K562 (cell line): ENCODE measurements at regions not wholly inside any gene's neighbourhood (a gene's known extent, or its start where the extent isn't known, plus 50 kb on each side); places are given as distances from the start of the nearest gene placed in this dataset.

ENCODE experiments used
- ATAC-seq: fragments of 200-7000 bp; cut with Tn5 transposase; 3 replicates; pipeline ENCODE4 v1.9.1; 2020; ENCODE audit warnings: moderate library complexity
- BruUV-seq: library from RNA; stranded (reverse); fragments of 400-500 nt; replicated peaks from 2 replicates; lab custom pipeline; 2021; lab: Mats Ljungman, UMichigan
- CTCF ChIA-PET: fragments of 300-600 bp; formaldehyde crosslinking; extraction: SDS; loops from one replicate; lab custom pipeline; 2021; ENCODE audit warnings: low intra/inter-chr PET ratio; lab: Yijun Ruan, JAX
- POLR2A ChIA-PET: fragments of 300-600, 350-650 bp; sonication (Branson Sonifier 250); formaldehyde crosslinking; extraction: SDS; loops from one replicate; lab custom pipeline; 2021; ENCODE audit warnings: antibody characterized with exemption, inconsistent platforms; lab: Yijun Ruan, JAX
- DNase-seq, 4 experiments: peaks; one replicate each; pipeline versions ENCODE4 v3.0.0 to v3.0.0-alpha.2; 2011 to 2018; ENCODE audit warnings: low spot score in 3 of 4, mixed read lengths in 3 of 4; ENCODE audit errors: extremely low read depth in 1 of 4
- FAIRE-seq: peaks from 2 replicates; lab custom pipeline; 2011; peaks lifted over from hg19 to GRCh38; lab: Jason Lieb, UNC
- H2AFZ ChIP-seq: 2 replicates; pipeline ENCODE4 v1.6.0; 2011; ENCODE audit warnings: low read depth, low read length, control low read depth, inconsistent platforms
- H3K27ac ChIP-seq: fragments of 200-600 bp; 3 replicates; pipeline ENCODE4 v1.8.0; 2011; ENCODE audit warnings: low read depth, mild to moderate bottlenecking, control low read depth, inconsistent platforms, low read length, moderate library complexity, mixed read lengths; ENCODE audit errors: extremely low read depth
- H3K27me3 ChIP-seq, 2 experiments: fragments of 300-600 bp in 1 of 2; 2 replicates in 1 of 2; 3 replicates in 1 of 2; pipeline versions ENCODE4 v1.6.0 to v1.8.0; 2011; ENCODE audit warnings: inconsistent platforms in 2 of 2, low read length in 2 of 2, mild to moderate bottlenecking in 1 of 2, mixed read lengths in 1 of 2, moderate library complexity in 1 of 2; ENCODE audit not compliant: control insufficient read depth in 2 of 2, insufficient read depth in 2 of 2
- H3K36me3 ChIP-seq: fragments of 300-600 bp; 3 replicates; pipeline ENCODE4 v1.8.0; 2011; ENCODE audit warnings: mild to moderate bottlenecking, low read length, inconsistent platforms; ENCODE audit not compliant: control insufficient read depth, insufficient read depth
- H3K4me1 ChIP-seq, 2 experiments: fragments of 200-600 bp in 1 of 2; replicated peaks in 1 of 2; 2 replicates in 1 of 2; 3 replicates in 1 of 2; pipeline versions ENCODE4 v1.5.1 to v1.8.0; 2011; ENCODE audit warnings: inconsistent platforms in 2 of 2, low read length in 2 of 2, mild to moderate bottlenecking in 1 of 2, mixed read lengths in 1 of 2, moderate library complexity in 1 of 2; ENCODE audit not compliant: control insufficient read depth in 2 of 2, insufficient read depth in 2 of 2
- H3K4me2 ChIP-seq: 2 replicates; pipeline ENCODE4 v1.6.1; 2011; ENCODE audit warnings: low read length, control low read depth, inconsistent platforms, mixed read lengths; ENCODE audit not compliant: insufficient read depth
- H3K4me3 ChIP-seq: fragments of 200-600 bp; sonication (generic), shearing (Covaris generic); 2 replicates; pipeline ENCODE4 v1.5.1; 2016; ENCODE audit warnings: control low read depth, inconsistent platforms
- H3K79me2 ChIP-seq: fragments of 200-600 bp; 3 replicates; pipeline ENCODE4 v1.8.0; 2011; ENCODE audit warnings: low read length, inconsistent platforms; ENCODE audit not compliant: control insufficient read depth, insufficient read depth
- H3K9ac ChIP-seq, 2 experiments: 2 replicates each; pipeline versions ENCODE4 v1.6.0 to v1.6.1; 2011; ENCODE audit warnings: low read depth in 2 of 2, low read length in 2 of 2, control low read depth in 1 of 2, inconsistent platforms in 1 of 2, mild to moderate bottlenecking in 1 of 2, mixed read lengths in 1 of 2; ENCODE audit not compliant: insufficient read depth in 1 of 2
- H3K9me1 ChIP-seq: one replicate; pipeline ENCODE4 v1.6.0; 2011; ENCODE audit warnings: inconsistent platforms, mild to moderate bottlenecking, low read length, moderate library complexity; ENCODE audit not compliant: control insufficient read depth, insufficient read depth
- H3K9me3 ChIP-seq: replicated peaks from 2 replicates; pipeline ENCODE4 v1.5.1; 2011; ENCODE audit warnings: low read depth, low read length, inconsistent platforms; ENCODE audit not compliant: control insufficient read depth, insufficient read depth
- H4K20me1 ChIP-seq: replicated peaks from 2 replicates; pipeline ENCODE4 v1.6.1; 2011; ENCODE audit warnings: low read length, inconsistent platforms, mixed read lengths; ENCODE audit not compliant: control insufficient read depth, insufficient read depth
- ATF6 ChIP-seq: sonication (generic); formaldehyde crosslinking; IDR thresholded peaks from 2 replicates; pipeline ENCODE4 v1.4.0; 2020; ENCODE audit warnings: mild to moderate bottlenecking, missing genetic modification reagents
- BRF2 ChIP-seq: IDR thresholded peaks from 3 replicates; pipeline ENCODE4 v1.6.1; 2011; ENCODE audit warnings: borderline replicate concordance, mild to moderate bottlenecking; ENCODE audit not compliant: insufficient read length, insufficient read depth
- CSDE1 ChIP-seq, 2 experiments: fragments of 450-650 bp; IDR thresholded peaks; 2 replicates each; pipeline ENCODE4 v1.6.1; 2016; ENCODE audit warnings: mild to moderate bottlenecking in 1 of 2
- DIDO1 ChIP-seq: fragments of 450-650 bp; IDR thresholded peaks from 2 replicates; pipeline ENCODE4 v1.6.1; 2016; ENCODE audit warnings: low read depth, missing biosample characterization, missing genetic modification characterization
- HEY1 ChIP-seq: fragments of 250-450 bp; sonication (Bioruptor Pico); IDR thresholded peaks from 2 replicates; pipeline ENCODE4 v1.5.0; 2020; ENCODE audit warnings: mild to moderate bottlenecking, moderate library complexity, borderline replicate concordance
- SNAPC5 ChIP-seq: fragments of 250-450 bp; sonication (Bioruptor Pico); IDR thresholded peaks from 2 replicates; pipeline ENCODE4 v1.8.0; 2021; ENCODE audit warnings: moderate library complexity, mild to moderate bottlenecking, inconsistent platforms
- ZBTB1 ChIP-seq: sonication (generic); formaldehyde crosslinking; IDR thresholded peaks from 2 replicates; pipeline ENCODE4 v1.8.1; 2023; ENCODE audit warnings: missing genetic modification reagents, low read depth, mild to moderate bottlenecking, borderline replicate concordance
- ZFP30 ChIP-seq: fragments of 250-450 bp; sonication (Bioruptor Pico); IDR thresholded peaks from 2 replicates; pipeline ENCODE4 v1.8.0; 2022; ENCODE audit warnings: moderate library complexity, mild to moderate bottlenecking, inconsistent platforms, borderline replicate concordance
- ZKSCAN3 ChIP-seq: fragments of 250-450 bp; sonication (Bioruptor Pico); IDR thresholded peaks from 2 replicates; pipeline ENCODE4 v1.4.0; 2020
- ZNF778 ChIP-seq: fragments of 450-650 bp; formaldehyde crosslinking; IDR thresholded peaks from 2 replicates; pipeline ENCODE4 v1.4.0; 2020; ENCODE audit warnings: mild to moderate bottlenecking, moderate library complexity
- whole genome bisulfite sequencing: fragments of 100-300 bp; shearing (Covaris generic); methylation state at CpG from one replicate; pipeline ENCODE4 v1.1.6; 2016; ENCODE audit warnings: low coverage, mixed read lengths; ENCODE audit not compliant: insufficient coverage; ENCODE audit errors: missing lambda C conversion rate; 5-methylcytosine and 5-hydroxymethylcytosine counted together
- in situ Hi-C: fragments of 300-500 bp; cut with MboI; formaldehyde crosslinking; loops from 4 replicates; pipeline ENCODE4 v1.15.0; 2018; ENCODE audit warnings: inconsistent platforms, mixed read lengths
- intact Hi-C: fragments of 100-400 bp; cut with micrococcal nuclease; formaldehyde crosslinking; loops from 2 replicates; pipeline ENCODE4 v1.14.2; 2022
- TF ChIP-seq, protein P1 (sequence below): fragments of 450-650 bp; formaldehyde crosslinking; IDR thresholded peaks from 2 replicates; pipeline ENCODE4 v1.4.0; 2020; ENCODE audit warnings: mild to moderate bottlenecking
- TF ChIP-seq, protein P2 (sequence below), 2 experiments: IDR thresholded peaks; 2 replicates each; pipeline ENCODE4 v1.6.1; 2011; ENCODE audit warnings: borderline replicate concordance in 1 of 2, control low read depth in 1 of 2, low read depth in 1 of 2, low read length in 1 of 2, mild to moderate bottlenecking in 1 of 2, mixed read lengths in 1 of 2, moderate library complexity in 1 of 2; ENCODE audit not compliant: insufficient read depth in 1 of 2, insufficient read length in 1 of 2, poor library complexity in 1 of 2, severe bottlenecking in 1 of 2; ENCODE audit errors: extremely low read depth in 1 of 2
- TF ChIP-seq, protein P3 (sequence below): sonication (generic); formaldehyde crosslinking; IDR thresholded peaks from 2 replicates; pipeline ENCODE4 v1.8.1; 2023; ENCODE audit warnings: mild to moderate bottlenecking, missing genetic modification reagents

DNA sequence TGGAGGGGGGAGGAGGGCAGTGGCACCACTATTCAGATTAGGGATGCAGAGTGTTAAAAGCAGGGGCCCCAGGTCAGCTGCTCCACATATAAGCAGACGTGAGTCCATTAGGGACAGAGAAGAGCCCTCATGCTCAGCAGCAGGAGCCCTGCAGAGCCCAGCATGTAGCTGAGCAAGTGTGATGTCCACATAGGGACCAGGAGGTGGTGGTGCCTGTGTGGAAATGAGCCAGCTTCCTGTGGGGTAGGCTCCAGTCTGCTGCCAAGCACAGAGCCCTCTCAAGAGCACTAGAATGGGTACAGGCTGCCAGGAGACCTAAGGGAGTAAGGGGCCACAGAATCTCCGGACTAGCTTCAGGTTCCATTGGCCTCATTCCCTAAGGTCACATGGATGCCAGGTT, 57.9 kb upstream of the MLN start:
- Histone ChIP-seq H3K9ac (no peak overlapping the region), H3K36me3 (no peaks in the 10 kb centered on the region), H2AFZ (no peak overlapping the region), H3K27ac (no peak overlapping the region), H3K4me1 (peaks cover 0 to 18% of the 10 kb centered on the region in 2 experiments; a peak in 3 of 5 replicates), H3K9me1 (no peaks in the 10 kb centered on the region), H3K4me2 (no peak overlapping the region)
- no TSS peak for BruUV-seq
- ChIA-PET CTCF (interaction anchor here (0.5 kb wide), 1 partner anchor 302 kb away, joined by 3 read pairs; no protein-coding TSS in a partner anchor), POLR2A (interaction anchor here (0.6 to 1.5 kb wide), 7 partner anchors 8 to 76 kb away, joined by 3 to 4 read pairs (median 3); no protein-coding TSS in a partner anchor)
- ATAC-seq: no peak
- DNase-seq: no peak
- intact Hi-C loops: no loop called here
- no peak for FAIRE-seq
- 9% methylated on average over 2 of the region's 2 CpGs for WGBS
- TF ChIP-seq ATF6 (CRISPR knock-in tag) (no peak), DIDO1 (tag) (no peak), SNAPC5 (CRISPR knock-in tag) (no peak), BRF2 (no peak), ZFP30 (CRISPR knock-in tag) (no peak), ZKSCAN3 (no peak), CSDE1 (IDR thresholded peaks at IDR 0.05) (no peak), ZBTB1 (CRISPR knock-in tag) (no peak), ZNF778 (CRISPR knock-in tag) (no peak), HEY1 (no peak)
- TF ChIP-seq, protein P1, sequence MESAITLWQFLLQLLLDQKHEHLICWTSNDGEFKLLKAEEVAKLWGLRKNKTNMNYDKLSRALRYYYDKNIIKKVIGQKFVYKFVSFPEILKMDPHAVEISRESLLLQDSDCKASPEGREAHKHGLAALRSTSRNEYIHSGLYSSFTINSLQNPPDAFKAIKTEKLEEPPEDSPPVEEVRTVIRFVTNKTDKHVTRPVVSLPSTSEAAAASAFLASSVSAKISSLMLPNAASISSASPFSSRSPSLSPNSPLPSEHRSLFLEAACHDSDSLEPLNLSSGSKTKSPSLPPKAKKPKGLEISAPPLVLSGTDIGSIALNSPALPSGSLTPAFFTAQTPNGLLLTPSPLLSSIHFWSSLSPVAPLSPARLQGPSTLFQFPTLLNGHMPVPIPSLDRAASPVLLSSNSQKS (CRISPR knock-in tag): no peak
- TF ChIP-seq, protein P2, sequence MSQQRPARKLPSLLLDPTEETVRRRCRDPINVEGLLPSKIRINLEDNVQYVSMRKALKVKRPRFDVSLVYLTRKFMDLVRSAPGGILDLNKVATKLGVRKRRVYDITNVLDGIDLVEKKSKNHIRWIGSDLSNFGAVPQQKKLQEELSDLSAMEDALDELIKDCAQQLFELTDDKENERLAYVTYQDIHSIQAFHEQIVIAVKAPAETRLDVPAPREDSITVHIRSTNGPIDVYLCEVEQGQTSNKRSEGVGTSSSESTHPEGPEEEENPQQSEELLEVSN (IDR thresholded peaks at IDR 0.05; ENCODE audit: borderline replicate concordance in 1 of 2, extremely low read depth in 1 of 2, insufficient read depth in 1 of 2, insufficient read length in 1 of 2, low read depth in 1 of 2, low read length in 1 of 2, poor library complexity in 1 of 2, severe bottlenecking in 1 of 2): no peak
- TF ChIP-seq, protein P3, sequence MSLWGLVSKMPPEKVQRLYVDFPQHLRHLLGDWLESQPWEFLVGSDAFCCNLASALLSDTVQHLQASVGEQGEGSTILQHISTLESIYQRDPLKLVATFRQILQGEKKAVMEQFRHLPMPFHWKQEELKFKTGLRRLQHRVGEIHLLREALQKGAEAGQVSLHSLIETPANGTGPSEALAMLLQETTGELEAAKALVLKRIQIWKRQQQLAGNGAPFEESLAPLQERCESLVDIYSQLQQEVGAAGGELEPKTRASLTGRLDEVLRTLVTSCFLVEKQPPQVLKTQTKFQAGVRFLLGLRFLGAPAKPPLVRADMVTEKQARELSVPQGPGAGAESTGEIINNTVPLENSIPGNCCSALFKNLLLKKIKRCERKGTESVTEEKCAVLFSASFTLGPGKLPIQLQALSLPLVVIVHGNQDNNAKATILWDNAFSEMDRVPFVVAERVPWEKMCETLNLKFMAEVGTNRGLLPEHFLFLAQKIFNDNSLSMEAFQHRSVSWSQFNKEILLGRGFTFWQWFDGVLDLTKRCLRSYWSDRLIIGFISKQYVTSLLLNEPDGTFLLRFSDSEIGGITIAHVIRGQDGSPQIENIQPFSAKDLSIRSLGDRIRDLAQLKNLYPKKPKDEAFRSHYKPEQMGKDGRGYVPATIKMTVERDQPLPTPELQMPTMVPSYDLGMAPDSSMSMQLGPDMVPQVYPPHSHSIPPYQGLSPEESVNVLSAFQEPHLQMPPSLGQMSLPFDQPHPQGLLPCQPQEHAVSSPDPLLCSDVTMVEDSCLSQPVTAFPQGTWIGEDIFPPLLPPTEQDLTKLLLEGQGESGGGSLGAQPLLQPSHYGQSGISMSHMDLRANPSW (CRISPR knock-in tag): no peak
- TF ChIP-seq, all 486 proteins: peak for 0
- H4K20me1 ChIP-seq: no peaks in the 10 kb centered on the region
- no peak overlapping the region for H3K4me3 ChIP-seq
- H3K27me3 ChIP-seq: peaks cover 10 to 22% of the 10 kb centered on the region in 2 experiments
- no peaks in the 10 kb centered on the region for H3K79me2 ChIP-seq
- no peaks in the 10 kb centered on the region for H3K9me3 ChIP-seq
- in situ Hi-C loops: no loop called here
